NB4 (cell line): ENCODE measurements at regions not wholly inside any gene's neighbourhood (a gene's known extent, or its start where the extent isn't known, plus 50 kb on each side); places are given as distances from the start of the nearest gene placed in this dataset.

Experiments
- CTCF ChIP-seq: IDR thresholded peaks from one replicate; pipeline ENCODE4 v1.5.1; 2012; ENCODE audit warnings: low read depth, low read length
- POLR2A ChIP-seq: IDR thresholded peaks from 2 replicates; pipeline ENCODE4 v1.6.1; 2011; ENCODE audit warnings: mild to moderate bottlenecking; ENCODE audit not compliant: insufficient read length; ENCODE audit errors: extremely low read depth

- no peak for TF ChIP-seq CTCF
- TF ChIP-seq POLR2A, result no peak
These were observed 843.9 kb upstream of the DPPA4 start for GRCh38 chr3:110181226-110181625.
